ENCODE measurements at regions not wholly inside any gene's neighbourhood (a gene's known extent, or its start where the extent isn't known, plus 50 kb on each side); places are given as distances from the start of the nearest gene placed in this dataset.

- TF ChIP-seq CTCF (IDR thresholded peaks at IDR 0.05; ENCODE audit: low read depth, low read length): no peak
- ChIA-PET CTCF (no interaction called here), POLR2A (no interaction called here)
- Histone ChIP-seq H3K9me3 (ENCODE audit: control insufficient read depth, insufficient read depth, low read length) (no peaks in the 10 kb centered on the region), H3K27ac (ENCODE audit: low read depth, low read length) (no peak overlapping the region), H3K27me3 (ENCODE audit: control insufficient read depth, insufficient read depth, low read length) (peaks cover 2% of the 10 kb centered on the region), H3K4me3 (ENCODE audit: low read depth, low read length) (no peak overlapping the region)
- no peak for DNase-seq (ENCODE audit: low read depth, low spot score)
Observed at GRCh38 chr5:74282490-74282889, 358.0 kb downstream of the ENC1 start.

- CTCF ChIA-PET: no interaction called here
- no peak overlapping the region for H3K4me3 ChIP-seq (ENCODE audit: low read depth, low read length)
- POLR2A ChIA-PET: no interaction called here
- no peak overlapping the region for H3K27ac ChIP-seq (ENCODE audit: low read depth, low read length)
- no peak for TF ChIP-seq CTCF (IDR thresholded peaks at IDR 0.05; ENCODE audit: low read depth, low read length)
- no peak for DNase-seq (ENCODE audit: low read depth, low spot score)
- no peaks in the 10 kb centered on the region for H3K9me3 ChIP-seq (ENCODE audit: control insufficient read depth, insufficient read depth, low read length)
- H3K27me3 ChIP-seq (ENCODE audit: control insufficient read depth, insufficient read depth, low read length): peaks cover under 1% of the 10 kb centered on the region
Observed at GRCh38 chr5:74281166-74281565, 359.4 kb downstream of the ENC1 start.

GRCh38 chr5:74280306-74280705, 360.2 kb downstream of the ENC1 start:
- Histone ChIP-seq H3K9me3 (ENCODE audit: control insufficient read depth, insufficient read depth, low read length) (no peaks in the 10 kb centered on the region), H3K27ac (ENCODE audit: low read depth, low read length) (no peak overlapping the region), H3K27me3 (ENCODE audit: control insufficient read depth, insufficient read depth, low read length) (no peaks in the 10 kb centered on the region), H3K4me3 (ENCODE audit: low read depth, low read length) (no peak overlapping the region)
- ChIA-PET CTCF (no interaction called here), POLR2A (no interaction called here)
- no peak for TF ChIP-seq CTCF (IDR thresholded peaks at IDR 0.05; ENCODE audit: low read depth, low read length)
- no peak for DNase-seq (ENCODE audit: low read depth, low spot score)

GRCh38 chr5:74279244-74279643, 361.3 kb downstream of the ENC1 start:
- CTCF ChIA-PET: no interaction called here
- H3K27me3 ChIP-seq (ENCODE audit: control insufficient read depth, insufficient read depth, low read length): no peaks in the 10 kb centered on the region
- no peak for DNase-seq (ENCODE audit: low read depth, low spot score)

GRCh38 chr5:74277418-74277817, 363.1 kb downstream of the ENC1 start:
- POLR2A ChIA-PET: no interaction called here
- CTCF ChIA-PET: interaction anchor here (1.5 kb wide), 1 partner anchor 364 kb away, joined by 4 read pairs; no protein-coding TSS in a partner anchor

More at GRCh38 chr5:74279244-74279643, 361.3 kb downstream of the ENC1 start:
- Histone ChIP-seq H3K9me3 (ENCODE audit: control insufficient read depth, insufficient read depth, low read length) (no peaks in the 10 kb centered on the region), H3K27ac (ENCODE audit: low read depth, low read length) (no peak overlapping the region), H3K4me3 (ENCODE audit: low read depth, low read length) (no peak overlapping the region)
- POLR2A ChIA-PET: no interaction called here
- TF ChIP-seq CTCF (IDR thresholded peaks at IDR 0.05; ENCODE audit: low read depth, low read length): no peak

More at GRCh38 chr5:74277418-74277817, 363.1 kb downstream of the ENC1 start:
- no peak overlapping the region for H3K27ac ChIP-seq (ENCODE audit: low read depth, low read length)
- no peak overlapping the region for H3K4me3 ChIP-seq (ENCODE audit: low read depth, low read length)
- no peaks in the 10 kb centered on the region for H3K9me3 ChIP-seq (ENCODE audit: control insufficient read depth, insufficient read depth, low read length)
- no peak for DNase-seq (ENCODE audit: low read depth, low spot score)
- no peaks in the 10 kb centered on the region for H3K27me3 ChIP-seq (ENCODE audit: control insufficient read depth, insufficient read depth, low read length)
- no peak for TF ChIP-seq CTCF (IDR thresholded peaks at IDR 0.05; ENCODE audit: low read depth, low read length)
